NCI-H187 (cell line): ENCODE measurements at regions not wholly inside any gene's neighbourhood (a gene's known extent, or its start where the extent isn't known, plus 50 kb on each side); places are given as distances from the start of the nearest gene placed in this dataset.
"Not testable (repeated sequence)": the region's sequence is repeated elsewhere in the genome, so short reads cannot be mapped to it uniquely, and the experiment has no call there.

Experiments
- DNase-seq, 2 experiments: peaks; one replicate each; lab custom pipeline; 2025; lab: John Stamatoyannopoulos, UW

DNA sequence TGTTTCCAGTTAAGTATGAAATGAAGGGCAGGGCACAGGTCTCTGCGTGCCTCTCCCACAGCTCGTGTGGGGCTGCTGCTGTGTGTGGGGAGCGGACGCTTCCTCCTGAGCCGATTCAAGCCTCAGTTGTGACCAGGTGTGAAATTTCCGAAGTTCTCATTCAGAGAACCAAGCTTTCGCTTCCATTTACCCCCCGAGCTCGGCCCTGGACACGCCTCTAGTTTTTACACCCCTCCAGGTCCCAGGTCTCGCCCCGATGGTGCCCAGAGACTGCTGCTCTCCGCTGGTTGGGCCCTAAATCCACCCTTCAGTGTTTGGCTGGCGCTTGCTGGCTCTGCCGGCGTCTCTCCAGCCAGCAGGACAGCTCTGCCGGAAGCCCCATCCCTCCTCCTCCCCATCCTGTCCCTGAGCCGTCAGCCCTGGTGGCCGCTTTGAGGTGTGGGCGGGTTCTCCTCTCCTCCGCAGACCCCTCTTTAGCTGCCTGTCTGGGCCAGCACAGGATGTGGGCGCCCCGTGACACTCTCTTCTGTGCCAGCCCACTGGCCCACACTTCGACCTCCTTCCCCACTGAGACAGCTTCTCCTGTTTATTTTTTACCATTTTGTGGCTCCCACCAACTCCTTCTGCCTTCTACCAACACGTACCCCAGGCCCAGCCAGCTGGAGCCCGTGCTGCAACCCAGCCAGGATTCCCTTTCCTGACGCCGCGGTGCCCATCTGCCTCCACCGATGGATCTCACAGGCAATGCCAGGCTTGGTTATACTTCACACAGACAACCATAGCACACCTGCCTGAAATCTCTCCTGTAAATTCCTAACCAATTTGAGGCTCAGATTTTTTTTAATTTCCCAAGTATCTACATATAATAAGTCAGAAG is 142.8 kb downstream of the DLL1 start:
- no peak for DNase-seq

DNA sequence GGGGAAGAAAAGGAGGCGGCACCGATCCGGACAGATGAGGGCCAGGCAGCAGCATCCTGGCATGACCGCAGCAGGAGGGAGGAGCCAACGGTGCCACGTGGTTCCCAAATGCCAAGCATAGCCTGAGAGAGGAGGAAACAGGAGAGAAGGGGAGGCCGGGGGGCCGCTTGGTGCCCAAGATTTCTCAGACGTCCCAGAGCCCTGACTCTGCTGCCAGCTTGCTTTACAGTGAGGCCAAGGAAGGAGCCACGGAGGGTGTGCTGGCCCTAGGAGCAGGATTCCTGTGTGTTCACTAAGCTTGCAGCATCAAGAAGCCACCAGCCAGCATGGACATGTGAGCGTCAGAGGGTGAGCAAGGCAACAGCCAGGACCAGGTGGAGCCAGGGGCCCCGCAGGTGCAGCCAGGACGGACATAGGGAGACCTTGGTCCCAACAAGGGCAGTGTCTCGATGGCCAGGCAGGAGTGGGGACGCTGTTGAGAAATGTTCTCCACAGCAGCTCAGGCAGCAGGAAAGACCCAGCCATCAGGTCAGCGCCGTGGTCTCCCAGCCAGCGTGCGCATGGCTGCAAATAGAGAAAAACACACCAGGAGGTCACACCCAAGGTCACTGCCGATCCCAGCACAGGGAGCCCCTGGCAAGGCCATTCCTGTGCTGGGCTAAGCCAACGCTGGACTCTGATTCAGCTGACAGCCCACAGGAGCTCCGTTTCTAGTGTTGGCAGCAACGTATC is 143.7 kb downstream of the DLL1 start:
- DNase-seq, result no peak

DNA sequence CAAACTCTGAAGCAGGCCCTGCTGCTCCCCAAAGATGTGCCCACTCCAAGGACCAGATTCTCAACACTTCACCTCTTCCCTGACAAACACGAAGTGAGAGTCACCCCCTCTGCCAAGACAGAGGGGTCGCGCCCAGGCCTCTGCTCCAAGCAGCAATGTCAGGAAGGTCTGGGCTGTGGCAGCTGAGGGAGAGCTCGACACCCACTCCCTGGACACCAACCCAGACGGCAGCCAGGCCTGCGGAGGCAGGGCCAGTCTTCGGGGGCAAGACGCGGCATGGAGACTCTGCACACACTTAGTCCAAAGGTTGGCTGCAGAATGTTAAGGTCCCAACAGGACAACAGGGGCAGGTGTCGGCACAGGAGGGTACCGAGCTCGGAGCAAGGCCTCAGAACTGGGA is 144.2 kb downstream of the DLL1 start:
- no peak for DNase-seq

DNA sequence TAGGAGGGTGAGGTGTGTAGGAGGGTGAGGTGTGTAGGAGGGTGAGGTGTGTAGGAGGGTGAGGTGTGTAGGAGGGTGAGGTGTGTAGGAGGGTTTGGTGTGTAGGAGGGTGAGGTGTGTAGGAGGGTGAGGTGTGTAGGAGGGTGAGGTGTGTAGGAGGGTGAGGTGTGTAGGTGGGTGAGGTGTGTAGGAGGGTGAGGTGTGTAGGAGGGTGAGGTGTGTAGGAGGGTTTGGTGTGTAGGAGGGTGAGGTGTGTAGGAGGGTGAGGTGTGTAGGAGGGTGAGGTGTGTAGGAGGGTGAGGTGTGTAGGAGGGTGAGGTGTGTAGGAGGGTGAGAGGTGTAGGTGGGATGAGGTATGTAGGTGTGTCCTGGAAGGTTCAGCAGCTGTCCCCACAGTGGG is 144.7 kb downstream of the DLL1 start:
- not testable (repeated sequence) for DNase-seq

DNA sequence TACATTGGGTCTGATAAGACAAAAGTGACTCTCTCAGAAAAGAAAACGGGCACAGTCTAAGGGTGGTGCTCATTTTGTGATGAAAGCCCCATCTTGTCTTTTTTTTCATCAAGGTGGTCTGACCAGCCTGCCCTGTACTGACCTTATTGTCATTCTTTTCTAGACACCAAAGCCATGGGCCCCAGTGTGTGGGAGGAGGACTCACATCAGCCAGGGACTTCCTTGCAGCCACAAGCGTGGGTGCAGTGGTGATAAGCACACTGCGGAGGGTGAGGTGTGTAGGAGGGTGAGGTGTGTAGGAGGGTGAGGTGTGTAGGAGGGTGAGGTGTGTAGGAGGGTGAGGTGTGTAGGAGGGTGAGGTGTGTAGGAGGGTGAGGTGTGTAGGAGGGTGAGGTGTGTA is 145.2 kb downstream of the DLL1 start:
- not testable (repeated sequence) for DNase-seq

DNA sequence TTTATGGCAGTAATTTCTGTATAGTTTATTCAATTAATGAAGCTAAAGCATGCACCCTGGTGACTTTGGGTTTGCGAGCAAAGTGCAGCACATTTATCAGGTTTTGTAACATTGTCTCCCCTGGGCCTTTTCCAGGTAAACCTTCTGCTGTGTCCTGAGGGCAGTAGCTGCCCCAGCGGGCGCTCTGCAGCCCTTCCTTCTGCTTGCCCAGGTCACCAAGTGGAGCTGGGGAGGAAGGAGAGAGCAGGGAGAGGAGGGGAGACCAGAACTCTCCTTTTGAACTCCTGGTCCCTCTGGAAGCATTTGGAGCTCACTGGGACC is 145.6 kb downstream of the DLL1 start:
- no peak for DNase-seq

DNA sequence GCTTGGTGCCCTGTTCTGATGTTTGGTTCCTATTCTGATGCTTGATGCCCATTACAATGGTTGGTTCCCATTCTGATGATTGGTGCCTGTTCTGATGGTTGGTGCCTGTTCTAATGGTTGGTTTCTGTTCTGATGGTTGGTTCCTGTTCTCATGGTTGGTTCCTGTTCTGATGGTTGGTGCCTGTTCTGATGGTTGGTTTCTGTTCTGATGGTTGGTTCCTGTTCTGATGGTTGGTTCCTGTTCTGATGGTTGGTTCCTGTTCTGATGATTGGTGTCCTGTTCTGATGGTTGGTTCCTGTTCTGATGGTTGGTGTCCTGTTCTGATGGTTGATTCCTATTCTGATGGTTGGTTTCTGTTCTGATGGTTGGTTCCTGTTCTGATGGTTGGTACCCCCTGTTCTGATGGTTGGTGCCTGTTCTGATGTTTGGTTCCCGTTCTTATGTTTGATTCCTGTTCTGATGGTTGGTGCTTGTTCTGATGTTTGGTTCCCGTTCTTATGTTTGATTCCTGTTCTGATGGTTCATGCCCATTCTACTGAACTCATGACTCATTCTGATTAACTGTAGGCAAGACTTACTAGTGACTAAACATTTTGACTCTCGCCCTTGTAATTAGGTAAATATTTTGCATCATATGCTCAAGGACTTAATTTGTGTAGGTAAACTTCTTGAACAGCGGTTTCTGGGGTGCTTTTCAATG is 146.2 kb downstream of the DLL1 start:
- no peak for DNase-seq

DNA sequence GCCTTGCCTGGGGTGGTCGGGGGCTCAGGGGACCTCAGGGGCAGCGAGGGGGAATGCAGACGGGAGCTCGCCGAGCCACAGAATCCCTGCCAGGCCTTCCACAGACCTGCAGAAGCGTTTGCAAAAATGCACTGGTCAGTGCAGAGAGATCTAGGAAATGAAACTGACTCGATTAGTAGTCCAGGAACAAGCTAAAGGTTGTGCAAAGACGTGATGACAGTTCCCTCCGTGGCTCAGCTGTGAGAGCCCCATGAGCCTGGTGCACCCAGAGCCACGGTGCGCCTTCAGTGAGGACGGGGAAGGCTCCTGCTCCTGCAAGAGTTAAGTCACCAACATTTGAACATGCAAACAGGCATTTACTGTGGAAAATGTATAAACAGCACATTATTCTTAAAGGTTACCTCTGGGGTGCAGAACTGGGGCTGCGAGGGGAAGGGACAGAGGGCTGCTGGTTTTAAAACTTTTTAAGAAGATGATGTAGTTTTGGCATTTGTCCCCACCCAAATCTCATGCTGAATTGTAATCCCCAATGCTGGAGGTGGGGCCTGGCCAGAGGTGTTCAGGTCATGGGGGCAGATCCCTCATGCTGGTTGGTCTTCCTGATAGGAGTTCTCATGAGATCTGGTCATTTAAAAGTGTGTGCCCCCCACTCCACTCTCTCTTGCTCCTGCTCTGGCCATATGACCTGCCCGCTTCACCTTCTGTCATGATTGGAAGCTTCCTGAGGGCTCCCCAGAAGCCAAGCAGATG is 147.3 kb downstream of the DLL1 start:
- DNase-seq, result no peak

DNA sequence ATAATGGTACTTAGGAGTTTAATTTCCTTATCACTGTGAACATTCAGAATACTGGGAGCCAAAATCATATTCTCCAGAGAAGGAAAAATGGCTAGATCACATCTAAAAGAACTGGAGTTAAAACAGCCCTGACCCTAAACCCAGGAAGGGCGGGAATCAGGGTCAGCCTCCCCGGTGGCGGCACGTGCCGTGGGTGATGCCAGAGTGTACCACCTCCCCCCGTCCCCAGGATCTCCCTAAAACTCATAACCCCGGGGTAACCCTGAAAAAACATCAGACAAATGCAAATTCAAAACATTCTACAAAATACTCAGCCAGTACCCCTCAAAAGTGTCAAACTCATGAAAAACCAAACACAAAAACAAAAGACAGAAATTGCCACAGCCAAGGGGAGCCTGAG is 148.3 kb downstream of the DLL1 start:
- DNase-seq, result no peak

DNA sequence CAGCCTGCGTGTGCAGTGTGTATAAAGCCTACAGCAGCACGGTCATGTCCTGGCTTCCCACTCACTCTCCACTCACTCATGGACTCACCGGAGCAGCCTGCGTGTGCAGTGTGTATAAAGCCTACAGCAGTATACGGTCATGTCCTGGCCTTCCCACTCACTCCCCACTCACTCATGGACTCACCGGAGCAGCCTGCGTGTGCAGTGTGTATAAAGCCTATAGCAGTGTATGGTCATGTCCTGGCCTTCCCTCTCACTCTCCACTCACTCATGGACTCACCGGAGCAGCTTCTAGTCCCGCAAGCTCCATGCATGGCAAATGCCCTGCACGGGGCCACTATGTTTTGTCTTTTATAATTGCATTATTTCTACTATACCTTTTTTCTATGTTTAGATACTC is 149.8 kb downstream of the DLL1 start:
- not testable (repeated sequence) for DNase-seq

DNA sequence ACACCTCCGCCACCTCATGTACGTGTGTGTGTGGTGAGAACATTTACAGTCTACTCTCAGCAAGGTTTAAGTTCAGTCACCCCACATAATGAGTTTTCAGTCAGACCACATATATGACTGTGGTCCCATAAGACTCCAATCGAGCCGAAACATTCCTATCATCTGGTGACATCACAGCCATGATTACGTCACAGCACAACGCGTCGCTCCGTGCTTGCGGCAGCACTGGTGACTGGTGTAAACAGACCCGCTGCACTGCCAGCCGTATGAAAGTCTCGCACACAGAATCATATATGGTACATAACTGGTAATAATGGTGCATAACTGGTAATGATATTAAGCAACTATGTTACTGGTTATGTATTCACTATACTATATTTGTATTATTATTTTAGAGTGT is 150.7 kb downstream of the DLL1 start:
- DNase-seq, result no peak

DNA sequence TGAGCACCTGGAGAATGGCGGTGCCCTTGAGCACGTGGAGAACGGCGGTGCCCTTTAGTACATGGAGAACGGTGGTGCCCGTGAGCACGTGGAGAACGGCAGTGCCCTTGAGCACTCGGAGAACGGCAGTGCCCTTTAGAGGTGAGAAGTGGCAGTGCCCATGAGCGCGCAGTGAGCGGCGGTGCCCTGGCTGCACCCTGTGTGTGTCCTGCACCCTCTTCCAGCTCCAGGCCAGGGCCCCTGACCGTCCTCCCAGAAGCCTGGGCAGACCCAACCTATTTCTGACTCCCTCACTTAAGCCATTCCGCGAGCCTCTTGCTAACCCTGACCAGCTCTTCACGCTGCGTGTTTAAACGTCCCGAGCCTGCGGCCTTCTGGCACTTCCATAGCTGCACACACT is 151.3 kb downstream of the DLL1 start:
- DNase-seq, result no peak

DNA sequence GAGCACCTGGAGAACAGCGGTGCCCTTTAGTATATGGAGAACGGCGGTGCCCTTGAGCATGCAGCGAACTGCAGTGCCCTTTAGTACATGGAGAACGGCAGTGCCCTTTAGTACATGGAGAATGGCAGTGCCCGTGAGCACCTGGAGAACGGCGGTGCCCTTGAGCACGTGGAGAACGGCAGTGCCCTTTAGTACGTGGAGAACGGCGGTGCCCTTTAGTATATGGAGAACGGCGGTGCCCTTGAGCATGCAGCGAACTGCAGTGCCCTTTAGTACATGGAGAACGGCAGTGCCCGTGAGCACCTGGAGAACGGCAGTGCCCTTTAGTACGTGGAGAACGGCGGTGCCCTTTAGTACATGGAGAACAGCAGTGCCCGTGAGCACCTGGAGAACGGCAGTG is 151.8 kb downstream of the DLL1 start:
- DNase-seq, result not testable (repeated sequence)

DNA sequence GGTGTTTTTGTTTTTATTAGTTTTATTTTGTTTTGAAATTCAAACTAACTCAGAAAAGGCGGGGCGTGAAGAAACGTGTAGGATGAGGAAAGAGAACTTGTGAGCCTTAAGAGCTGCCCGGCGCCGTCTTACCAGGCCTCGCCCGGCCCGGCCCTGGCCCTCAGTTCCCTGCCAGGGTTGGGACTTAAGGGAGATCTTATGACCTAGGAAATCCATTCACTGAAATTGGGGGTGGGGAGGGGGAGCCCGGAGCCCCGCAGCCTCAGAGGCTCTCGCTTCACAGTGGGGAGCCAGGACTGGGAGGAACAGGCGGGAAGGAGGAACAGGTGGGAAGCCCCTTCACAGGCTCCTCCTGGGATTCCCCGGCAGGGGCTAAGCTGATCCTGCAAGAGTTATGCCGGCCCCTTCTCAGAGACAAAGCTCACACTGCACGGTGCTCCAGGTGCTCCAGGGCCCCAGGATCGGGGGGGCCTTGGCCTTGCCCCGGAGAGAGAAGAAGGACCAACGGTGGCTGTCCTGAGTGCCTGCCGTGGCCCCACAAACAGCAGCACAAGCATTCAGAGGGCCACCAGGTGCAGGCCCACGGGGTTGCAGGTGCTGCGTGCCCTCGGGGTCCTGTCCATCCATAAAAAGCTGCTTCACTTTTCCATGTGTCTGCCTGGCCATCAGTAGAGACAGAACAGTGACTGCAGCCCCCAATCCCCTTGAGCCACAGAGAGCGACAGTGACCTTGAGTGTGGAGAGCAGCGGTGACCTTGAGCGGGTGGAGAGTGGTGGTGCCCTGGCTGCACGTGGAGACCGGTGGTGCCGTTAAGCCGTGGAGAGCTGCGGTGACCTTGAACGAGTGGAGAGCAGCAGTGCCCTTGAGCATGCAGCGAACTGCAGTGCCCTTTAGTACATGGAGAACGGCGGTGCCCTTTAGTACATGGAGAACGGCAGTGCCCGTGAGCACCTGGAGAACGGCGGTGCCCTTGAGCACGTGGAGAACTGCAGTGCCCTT is 152.7 kb downstream of the DLL1 start:
- DNase-seq, result no peak

DNA sequence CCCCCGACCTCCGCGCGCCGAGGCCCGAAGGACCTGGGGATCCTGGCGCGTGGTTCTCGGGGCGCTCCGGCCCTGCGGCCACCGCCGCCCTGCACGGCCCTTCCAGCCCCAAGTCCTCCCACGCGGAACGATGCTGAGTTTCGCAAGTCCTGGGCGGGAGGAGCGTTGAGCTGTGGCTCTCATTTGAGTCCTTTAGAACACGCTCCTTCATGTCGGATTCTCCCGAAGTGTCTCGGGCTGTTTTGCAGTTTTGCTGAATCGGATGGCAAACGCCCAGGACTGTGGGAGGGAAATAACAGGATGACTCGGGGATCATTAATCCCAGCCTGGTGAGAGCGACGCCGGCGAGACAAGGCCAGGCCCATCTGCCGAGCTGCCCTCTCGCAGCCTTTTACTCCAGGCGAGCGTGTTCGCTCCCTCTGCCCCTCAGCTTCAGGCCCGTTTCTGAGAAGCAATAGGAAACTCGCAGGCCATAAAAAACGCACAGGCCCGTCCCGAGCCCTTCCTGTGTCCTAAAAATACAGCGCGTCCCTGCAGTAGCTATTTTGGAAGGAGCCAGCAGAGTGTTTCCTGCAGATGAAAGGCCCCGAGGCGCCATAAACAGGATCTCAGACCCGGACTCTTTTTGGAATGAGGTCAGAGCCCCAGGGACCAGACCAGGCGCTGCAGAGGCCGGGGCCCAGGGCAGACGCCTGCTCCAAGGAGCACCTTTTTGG is 153.5 kb downstream of the DLL1 start:
- no peak for DNase-seq

DNA sequence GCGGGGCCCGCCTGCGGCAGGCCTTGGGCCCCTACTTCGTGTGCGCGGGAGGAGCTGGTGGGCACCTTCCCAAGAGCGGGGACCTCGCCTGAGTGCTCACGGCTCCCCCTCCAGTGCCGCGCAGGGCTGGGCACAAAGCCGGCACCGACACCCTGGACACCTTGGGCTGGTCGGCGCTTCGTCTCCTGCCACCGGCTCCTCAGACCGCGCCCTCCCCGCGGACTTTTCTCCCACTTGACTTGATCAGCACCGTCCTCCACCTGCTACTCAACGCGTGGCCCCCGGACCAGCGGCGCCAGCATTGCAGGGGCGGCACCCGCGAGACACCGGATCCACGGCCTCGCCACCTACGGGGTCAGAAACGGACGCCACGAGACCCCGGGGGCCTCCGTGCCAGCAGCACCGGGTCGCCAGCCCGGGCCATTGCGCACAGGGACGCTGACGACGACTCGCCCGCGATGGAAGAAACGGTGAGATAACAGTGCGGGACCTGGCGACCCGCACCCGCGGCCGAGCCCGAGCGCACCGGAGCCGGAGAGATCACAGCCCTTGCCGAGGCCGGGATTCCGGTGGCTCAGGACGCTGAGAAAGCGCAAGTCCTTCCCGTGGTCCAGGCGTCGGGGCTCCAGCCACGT is 154.2 kb downstream of the DLL1 start:
- no peak for DNase-seq

DNA sequence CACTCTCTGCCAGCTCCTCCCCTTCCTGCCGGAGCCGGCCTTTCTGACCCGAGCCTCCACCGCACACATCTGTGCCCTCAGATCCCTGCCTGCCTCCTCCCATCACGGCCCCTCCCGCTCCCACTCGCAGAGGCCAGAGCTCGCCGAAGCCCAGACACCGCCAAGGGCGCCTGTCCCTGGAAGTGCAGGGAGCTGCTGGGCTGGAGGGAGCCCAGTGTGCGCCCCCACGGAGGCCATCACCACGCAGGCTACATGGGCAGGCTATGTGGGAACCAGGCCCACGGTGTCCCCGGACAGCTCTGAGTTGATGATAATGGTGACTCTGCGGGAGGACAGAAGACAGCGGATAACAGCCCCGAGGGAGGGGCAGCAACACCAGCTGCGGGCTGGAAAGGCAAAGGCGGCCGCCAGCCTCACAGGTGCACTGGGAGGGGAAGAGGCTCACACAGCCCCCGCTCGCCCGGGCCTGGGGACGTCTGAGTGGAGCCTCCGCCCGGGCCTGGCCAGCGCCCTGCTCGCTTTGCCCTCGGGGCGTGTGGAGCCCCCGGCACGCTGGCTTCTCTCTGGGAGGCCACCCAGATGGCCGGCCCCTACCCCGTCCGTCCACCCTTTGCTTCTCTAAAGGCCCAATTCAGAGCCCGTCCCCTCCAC is 154.9 kb downstream of the DLL1 start:
- no peak for DNase-seq

DNA sequence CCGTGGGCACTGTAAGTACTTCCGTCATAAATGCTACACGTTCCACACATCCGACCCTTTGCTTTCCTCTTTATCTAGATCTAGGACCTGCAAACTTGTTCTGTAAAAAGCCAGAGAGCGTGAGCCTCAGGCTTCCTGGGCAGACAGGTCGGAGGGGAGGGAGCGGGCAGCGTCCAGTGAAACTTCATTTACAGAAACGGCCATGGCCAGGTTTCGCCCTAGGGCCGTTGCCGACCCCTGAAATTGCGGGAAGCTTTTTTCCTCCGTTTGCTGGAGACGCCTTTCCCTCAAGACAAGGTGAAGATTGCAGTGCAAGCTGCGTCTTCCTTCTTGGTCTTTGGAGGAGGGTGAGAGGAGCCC is 155.4 kb downstream of the DLL1 start:
- no peak for DNase-seq
